GM12891 (cell line): ENCODE measurements at regions not wholly inside any gene's neighbourhood (a gene's known extent, or its start where the extent isn't known, plus 50 kb on each side); places are given as distances from the start of the nearest gene placed in this dataset.

Experiments
- PAX5 ChIP-seq: IDR thresholded peaks from 2 replicates; pipeline ENCODE4 v1.6.1; 2011; ENCODE audit warnings: low read length, moderate library complexity, mild to moderate bottlenecking; ENCODE audit not compliant: insufficient read depth, severe bottlenecking
- POLR2A ChIP-seq: IDR thresholded peaks from 2 replicates; pipeline ENCODE4 v1.6.1; 2011; ENCODE audit warnings: low read depth, low read length, control low read depth
- POLR2AphosphoS5 ChIP-seq: IDR thresholded peaks from 2 replicates; pipeline ENCODE4 v1.6.1; 2011; ENCODE audit warnings: low read depth, low read length, control low read depth
- POU2F2 ChIP-seq: IDR thresholded peaks from 2 replicates; pipeline ENCODE4 v1.6.1; 2011; ENCODE audit warnings: low read depth, mild to moderate bottlenecking, control low read depth, low read length, moderate library complexity
- TAF1 ChIP-seq: IDR thresholded peaks from 2 replicates; pipeline ENCODE4 v1.6.1; 2011; ENCODE audit warnings: low read depth, low read length, control low read depth

DNA sequence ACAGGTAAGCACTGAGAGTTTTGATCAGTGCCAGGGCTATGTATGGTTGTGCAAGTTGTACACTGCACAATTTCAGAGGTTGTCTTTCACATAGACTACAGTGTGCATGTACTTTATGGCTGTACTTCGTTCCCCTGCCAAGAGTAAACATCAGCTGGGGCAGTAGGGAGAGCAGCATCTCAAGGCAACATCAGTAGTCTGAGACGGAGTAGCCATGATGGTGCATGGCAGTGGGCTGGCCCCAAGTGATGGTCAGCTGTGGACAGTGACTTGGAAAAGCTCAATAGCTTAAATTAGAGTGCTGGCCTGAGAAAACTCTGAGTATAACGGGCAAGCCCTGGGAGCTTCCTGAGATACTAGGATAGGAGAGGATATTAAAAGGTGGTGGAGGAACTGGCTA lies 165.5 kb downstream of the TFAP2B start:
- no peak for TF ChIP-seq POLR2A
- no peak for TF ChIP-seq POLR2AphosphoS5
- TF ChIP-seq PAX5, result no peak
- TF ChIP-seq TAF1, result no peak
- no peak for TF ChIP-seq POU2F2
